GM12878 (cell line): ENCODE measurements at regions not wholly inside any gene's neighbourhood (a gene's known extent, or its start where the extent isn't known, plus 50 kb on each side); places are given as distances from the start of the nearest gene placed in this dataset.

Experiments
- ATAC-seq: fragments of 200-7000 bp; cut with Tn5 transposase; 3 replicates; pipeline ENCODE4 v1.9.1; 2020; ENCODE audit warnings: mild to moderate bottlenecking, moderate library complexity
- BruUV-seq: library from RNA; stranded (reverse); fragments of 400-500 nt; replicated peaks from 2 replicates; lab custom pipeline; 2021; lab: Mats Ljungman, UMichigan
- CTCF ChIA-PET: fragments of 300-600 bp; sonication (Branson Sonifier 250); formaldehyde crosslinking; extraction: SDS; loops from one replicate; lab custom pipeline; 2021; ENCODE audit warnings: inconsistent platforms; lab: Yijun Ruan, JAX
- POLR2A ChIA-PET: fragments of 350-600 bp; formaldehyde crosslinking; extraction: SDS; loops from one replicate; lab custom pipeline; 2021; ENCODE audit warnings: inconsistent platforms; lab: Charles Lee
- RAD21 ChIA-PET: fragments of 300-600 bp; sonication (Branson Sonifier 250); formaldehyde crosslinking; loops from one replicate; lab custom pipeline; 2023; ENCODE audit warnings: antibody characterized with exemption; ENCODE audit not compliant: unreplicated experiment; lab: Charles Lee
- SMC1A ChIA-PET: fragments of 300-600 bp; sonication (Branson Sonifier 250); formaldehyde crosslinking; loops from one replicate; lab custom pipeline; 2023; ENCODE audit not compliant: unreplicated experiment, uncharacterized antibody; lab: Charles Lee
- DNase-seq: peaks from one replicate; pipeline ENCODE4 v3.0.0-alpha.2; 2011; ENCODE audit warnings: low read depth, low spot score
- FAIRE-seq: peaks from 3 replicates; lab custom pipeline; 2011; peaks lifted over from hg19 to GRCh38; lab: Jason Lieb, UNC
- H2AFZ ChIP-seq: 2 replicates; pipeline ENCODE4 v1.6.0; 2011; ENCODE audit warnings: low read depth, low read length, control low read depth; ENCODE audit not compliant: control insufficient read depth
- H3K27ac ChIP-seq: 2 replicates; pipeline ENCODE4 v1.5.1; 2011; ENCODE audit warnings: control low read depth; ENCODE audit not compliant: control insufficient read depth, insufficient read depth
- H3K27me3 ChIP-seq, 2 experiments: replicated peaks in 1 of 2; 2 replicates each; pipeline versions ENCODE4 v1.6.0 to v1.6.1; 2011; ENCODE audit warnings: low read length in 1 of 2; ENCODE audit not compliant: control insufficient read depth in 2 of 2, insufficient read depth in 2 of 2
- H3K36me3 ChIP-seq, 2 experiments: 2 replicates each; pipeline ENCODE4 v1.5.1; 2011; ENCODE audit warnings: low read length in 1 of 2; ENCODE audit not compliant: control insufficient read depth in 2 of 2, insufficient read depth in 2 of 2
- H3K4me1 ChIP-seq: 2 replicates; pipeline ENCODE4 v1.6.1; 2011; ENCODE audit warnings: mild to moderate bottlenecking, low read length, moderate library complexity, mixed read lengths; ENCODE audit not compliant: control insufficient read depth, insufficient read depth
- H3K4me2 ChIP-seq: 2 replicates; pipeline ENCODE4 v1.6.0; 2011; ENCODE audit warnings: control low read depth; ENCODE audit not compliant: control insufficient read depth, insufficient read depth
- H3K4me3 ChIP-seq: fragments of 200-600 bp; sonication (generic); 2 replicates; pipeline ENCODE4 v1.5.1; 2016
- H3K79me2 ChIP-seq: 2 replicates; pipeline ENCODE4 v1.6.0; 2011; ENCODE audit warnings: low read length; ENCODE audit not compliant: control insufficient read depth, insufficient read depth
- H3K9ac ChIP-seq: 2 replicates; pipeline ENCODE4 v1.8.0; 2011; ENCODE audit warnings: low read length, control low read depth, mixed read lengths; ENCODE audit not compliant: control insufficient read depth, insufficient read depth
- H3K9me3 ChIP-seq: replicated peaks from 3 replicates; pipeline ENCODE4 v1.5.1; 2011; ENCODE audit warnings: mild to moderate bottlenecking, low read length; ENCODE audit not compliant: control insufficient read depth, insufficient read depth
- H4K20me1 ChIP-seq: 2 replicates; pipeline ENCODE4 v1.6.0; 2011; ENCODE audit not compliant: control insufficient read depth, insufficient read depth
- CBFB ChIP-seq: IDR thresholded peaks from 2 replicates; pipeline ENCODE4 v1.6.1; 2016; ENCODE audit warnings: antibody characterized with exemption, low read depth
- E4F1 ChIP-seq: fragments of 450-650 bp; IDR thresholded peaks from 2 replicates; pipeline ENCODE4 v1.6.1; 2018; ENCODE audit warnings: borderline replicate concordance, mild to moderate bottlenecking; ENCODE audit not compliant: partially characterized antibody
- GATAD2B ChIP-seq: fragments of 450-650 bp; conservative IDR thresholded peaks from 2 replicates; pipeline ENCODE4 v1.6.1; 2017; ENCODE audit warnings: low read depth, mild to moderate bottlenecking, moderate library complexity
- NFIC ChIP-seq: IDR thresholded peaks from 2 replicates; pipeline ENCODE4 v1.6.1; 2012; ENCODE audit warnings: low read depth, mild to moderate bottlenecking, inconsistent platforms, low read length, moderate library complexity
- NFXL1 ChIP-seq: fragments of 450-650 bp; IDR thresholded peaks from 2 replicates; pipeline ENCODE4 v1.6.1; 2017; ENCODE audit warnings: antibody characterized with exemption, mild to moderate bottlenecking, borderline replicate concordance
- PML ChIP-seq: IDR thresholded peaks from 2 replicates; pipeline ENCODE4 v1.6.1; 2012; ENCODE audit warnings: low read length, inconsistent platforms
- WGBS: methylation state at CpG from one replicate; pipeline ENCODE4 v1.1.6; 2016; ENCODE audit warnings: low lambda C conversion rate; ENCODE audit not compliant: insufficient replicate concordance, insufficient coverage; ENCODE audit errors: missing lambda C conversion rate; 5-methylcytosine and 5-hydroxymethylcytosine counted together
- in situ Hi-C: fragments of 300-500 bp; cut with MboI; formaldehyde crosslinking; loops from 9 replicates; pipeline ENCODE4 v1.14.3; 2018; ENCODE audit warnings: mixed read lengths
- intact Hi-C: fragments of 100-400 bp; cut with micrococcal nuclease; formaldehyde crosslinking; loops from one replicate; pipeline ENCODE4 v1.14.2; 2022; ENCODE audit not compliant: unreplicated experiment

GRCh38 chr5:154644745-154645411, 110.3 kb upstream of the LARP1 start:
- no peak overlapping the region for H3K4me3 ChIP-seq
- WGBS, result 87% methylated on average over 3 of the region's 5 CpGs
- intact Hi-C loops, result no loop called here
- RAD21 ChIA-PET, result no interaction called here
- no peaks in the 10 kb centered on the region for H3K79me2 ChIP-seq
- POLR2A ChIA-PET, result no interaction called here
- DNase-seq (no peak), FAIRE-seq (no peak), ATAC-seq (no peak)
- peaks cover 0 to 3% of the 10 kb centered on the region in 2 experiments; a peak in 2 of 4 replicates for H3K27me3 ChIP-seq
- no TSS peak for BruUV-seq
- no peak for TF ChIP-seq GATAD2B
- TF ChIP-seq PML, result no peak
- TF ChIP-seq NFIC, result no peak
- TF ChIP-seq CBFB, result no peak
- TF ChIP-seq E4F1, result no peak
- no peak for TF ChIP-seq NFXL1
- CTCF ChIA-PET, result no interaction called here
- no peak overlapping the region for H3K4me2 ChIP-seq
- H2AFZ ChIP-seq, result no peak overlapping the region
- H3K4me1 ChIP-seq, result peaks cover 4% of the 10 kb centered on the region
- SMC1A ChIA-PET, result no interaction called here
- in situ Hi-C loops, result loop anchor here (5.0 kb wide), 1 partner anchor 167 kb away; no protein-coding TSS in a partner anchor
- no peaks in the 10 kb centered on the region for H3K9me3 ChIP-seq
- H3K27ac ChIP-seq, result no peak overlapping the region
- H3K36me3 ChIP-seq, result no peaks in the 10 kb centered on the region
- H4K20me1 ChIP-seq, result no peaks in the 10 kb centered on the region
- no peak overlapping the region for H3K9ac ChIP-seq
